Dendritic cell treated with granulocyte-macrophage colony-stimulating factor and Interleukin-4, amounts not matched to agents 40 ng/mL and 50 ng/mL, for 4 days (primary cell): ENCODE measurements at regions not wholly inside any gene's neighbourhood (a gene's known extent, or its start where the extent isn't known, plus 50 kb on each side); places are given as distances from the start of the nearest gene placed in this dataset.
"Not testable (repeated sequence)": the region's sequence is repeated elsewhere in the genome, so short reads cannot be mapped to it uniquely, and the experiment has no call there.

Experiments
- H3K27ac Mint-ChIP-seq: one replicate; pipeline ENCODE4 v1.8.0; 2022; ENCODE audit warnings: mild to moderate bottlenecking, mixed read lengths
- H3K27me3 Mint-ChIP-seq: one replicate; pipeline ENCODE4 v1.8.0; 2022; ENCODE audit warnings: mild to moderate bottlenecking, mixed read lengths
- H3K36me3 Mint-ChIP-seq: one replicate; pipeline ENCODE4 v1.8.0; 2022; ENCODE audit warnings: low read depth, mixed read lengths
- H3K4me1 Mint-ChIP-seq: one replicate; pipeline ENCODE4 v1.8.0; 2022; ENCODE audit warnings: low read depth, mixed read lengths
- H3K4me3 Mint-ChIP-seq: one replicate; pipeline ENCODE4 v1.8.0; 2022; ENCODE audit warnings: mild to moderate bottlenecking, moderate library complexity, mixed read lengths
- H3K9me3 Mint-ChIP-seq: one replicate; pipeline ENCODE4 v1.8.0; 2022; ENCODE audit warnings: mixed read lengths
- intact Hi-C: fragments of 100-400 bp; cut with micrococcal nuclease; formaldehyde crosslinking; loops from one replicate; pipeline ENCODE4 v1.15.0; 2022

DNA sequence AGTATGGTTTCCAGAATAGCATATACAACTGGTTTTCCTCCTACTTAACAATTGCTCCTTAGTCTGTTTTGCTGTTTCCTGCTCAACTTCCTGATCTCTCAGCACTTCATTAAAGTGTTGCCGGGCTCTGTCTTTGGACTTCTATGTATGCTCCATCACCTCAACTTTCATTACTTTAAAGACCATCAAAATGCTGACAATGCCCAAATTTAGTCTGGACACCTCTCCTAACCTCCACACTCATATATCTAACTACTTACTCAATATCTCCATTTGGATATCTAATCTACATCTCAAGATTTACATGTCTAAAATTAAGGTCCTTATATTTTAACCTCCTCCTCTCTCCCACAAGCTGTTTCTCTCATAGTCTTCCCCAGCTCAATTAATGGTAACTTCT lies 54.4 kb upstream of the LGR5 start:
- H3K27me3 Mint-ChIP-seq: no peaks in the 10 kb centered on the region
- H3K36me3 Mint-ChIP-seq: no peaks in the 10 kb centered on the region
- no peak overlapping the region for H3K27ac Mint-ChIP-seq
- intact Hi-C loops: no loop called here
- H3K9me3 Mint-ChIP-seq: no peaks in the 10 kb centered on the region
- no peak overlapping the region for H3K4me3 Mint-ChIP-seq
- H3K4me1 Mint-ChIP-seq: no peaks in the 10 kb centered on the region

DNA sequence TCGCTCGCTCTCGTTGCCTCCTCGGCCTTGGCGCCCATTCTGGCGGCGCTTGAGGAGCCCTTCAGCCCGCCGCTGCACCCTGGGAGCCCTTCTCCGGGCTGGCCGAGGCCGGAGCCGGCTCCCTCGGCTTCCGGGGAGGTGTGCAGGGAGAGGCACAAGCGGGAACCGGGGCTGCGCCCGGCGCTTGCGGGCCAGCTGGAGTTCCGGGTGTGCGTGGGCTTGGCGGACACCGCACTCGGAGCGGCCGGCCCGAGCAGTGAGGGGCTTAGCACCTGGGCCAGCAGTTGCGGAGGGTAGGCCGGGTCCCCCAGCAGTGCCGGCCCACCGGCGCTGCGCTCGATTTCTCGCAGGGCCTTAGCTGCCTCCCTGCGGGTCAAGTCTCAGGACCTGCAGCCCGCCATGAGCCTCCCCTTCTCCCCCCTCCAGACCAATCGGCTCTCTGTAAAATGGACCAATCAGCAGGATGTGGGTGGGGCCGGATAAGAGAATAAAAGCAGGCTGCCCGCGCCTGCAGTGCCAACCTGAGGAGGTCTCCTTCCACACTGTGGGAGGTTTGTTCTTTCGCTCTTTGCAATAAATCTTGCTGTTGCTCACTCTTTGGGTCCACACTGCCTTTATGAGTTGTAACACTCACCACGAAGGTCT lies 62.8 kb upstream of the LGR5 start:
- intact Hi-C loops, H3K36me3 Mint-ChIP-seq, H3K27me3 Mint-ChIP-seq, H3K27ac Mint-ChIP-seq, H3K4me1 Mint-ChIP-seq, H3K4me3 Mint-ChIP-seq: not testable (repeated sequence)
- peaks cover 11% of the 10 kb centered on the region for H3K9me3 Mint-ChIP-seq

DNA sequence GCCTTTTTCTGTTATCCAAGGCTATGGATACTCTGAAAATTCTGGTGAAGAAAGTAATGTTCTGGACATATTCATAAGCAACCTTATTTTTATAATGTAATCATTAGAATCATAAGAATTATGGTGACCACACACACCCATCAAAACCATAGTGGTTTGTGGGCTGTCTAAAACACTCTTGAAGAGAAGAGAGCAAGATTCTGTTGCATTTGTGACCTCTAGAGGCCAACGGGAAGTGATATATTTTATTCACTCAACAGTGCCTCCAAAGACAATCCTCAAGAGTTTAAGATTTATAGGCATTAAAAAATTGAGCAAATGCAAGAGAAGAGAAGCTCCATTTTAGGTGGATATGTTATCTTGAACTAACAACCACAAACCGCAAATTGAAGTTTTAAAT lies 68.5 kb upstream of the LGR5 start:
- Mint-ChIP-seq H3K4me3 (no peak overlapping the region), H3K4me1 (no peaks in the 10 kb centered on the region), H3K27me3 (no peaks in the 10 kb centered on the region), H3K36me3 (no peaks in the 10 kb centered on the region), H3K27ac (no peak overlapping the region), H3K9me3 (no peaks in the 10 kb centered on the region)
- intact Hi-C loops: no loop called here

DNA sequence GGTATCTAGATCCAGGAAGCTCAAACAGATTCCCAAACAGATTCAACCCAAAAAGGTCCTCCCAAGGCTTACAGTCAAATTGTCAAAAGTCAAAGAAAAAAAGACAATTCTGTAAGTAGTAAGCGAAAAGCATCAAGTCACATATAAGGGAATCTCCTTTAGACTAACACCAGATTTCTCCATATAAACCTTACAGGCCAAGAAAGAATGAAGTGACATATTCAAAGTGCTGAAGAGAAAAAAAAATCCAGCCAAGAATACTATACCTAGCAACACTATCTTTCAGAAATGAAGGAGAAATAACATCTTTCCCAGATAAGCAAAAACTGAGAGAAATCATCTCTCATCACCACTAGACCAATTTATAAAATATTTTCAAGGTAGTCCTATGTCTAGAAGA lies 79.6 kb upstream of the LGR5 start:
- no peaks in the 10 kb centered on the region for H3K4me1 Mint-ChIP-seq
- intact Hi-C loops: no loop called here
- H3K4me3 Mint-ChIP-seq: no peak overlapping the region
- H3K27ac Mint-ChIP-seq: no peak overlapping the region
- H3K9me3 Mint-ChIP-seq: peaks cover 44% of the 10 kb centered on the region
- H3K36me3 Mint-ChIP-seq: no peaks in the 10 kb centered on the region
- H3K27me3 Mint-ChIP-seq: no peaks in the 10 kb centered on the region

DNA sequence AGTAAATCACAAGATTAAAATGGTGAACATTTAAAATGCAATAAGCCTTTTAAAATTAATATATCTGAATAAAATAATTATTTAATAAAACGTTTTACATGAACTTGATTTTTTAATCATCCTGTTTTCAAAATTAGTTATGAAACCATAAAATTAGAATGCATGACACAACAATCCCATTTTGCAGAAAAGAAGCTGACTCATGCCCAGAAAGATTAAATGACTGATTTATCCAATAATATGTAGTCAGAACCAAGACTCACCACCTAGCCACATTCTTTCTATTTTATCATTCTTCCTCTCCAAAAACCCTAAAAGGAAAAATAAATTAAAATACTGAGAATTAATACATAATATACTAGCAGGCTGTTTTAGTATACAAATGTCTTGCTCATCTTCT lies 83.0 kb upstream of the LGR5 start:
- intact Hi-C loops: no loop called here
- Mint-ChIP-seq H3K4me3 (no peak overlapping the region), H3K36me3 (no peaks in the 10 kb centered on the region), H3K9me3 (peaks cover 26% of the 10 kb centered on the region), H3K27me3 (no peaks in the 10 kb centered on the region), H3K4me1 (no peaks in the 10 kb centered on the region), H3K27ac (no peak overlapping the region)

DNA sequence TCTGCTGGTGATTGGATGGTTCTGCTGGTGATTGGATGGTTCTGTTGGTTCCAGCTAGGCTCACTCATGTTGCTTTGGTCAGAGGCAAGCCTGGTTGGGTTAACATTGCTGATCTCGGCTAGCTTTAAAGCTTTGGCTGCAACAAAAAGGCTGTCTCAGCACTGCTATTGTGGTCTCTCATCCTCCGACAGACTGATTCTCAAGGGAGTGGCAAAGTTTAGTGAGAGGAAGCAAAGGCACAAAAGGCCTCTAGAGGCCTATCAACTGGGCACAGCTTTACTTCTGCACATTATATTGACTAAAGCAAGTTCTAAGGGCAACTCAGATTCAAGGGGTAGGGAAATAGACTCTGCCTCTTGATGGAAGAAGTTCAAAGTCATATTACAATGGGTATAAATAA lies 84.7 kb upstream of the LGR5 start:
- no peak overlapping the region for H3K4me3 Mint-ChIP-seq
- no peak overlapping the region for H3K27ac Mint-ChIP-seq
- no peaks in the 10 kb centered on the region for H3K4me1 Mint-ChIP-seq
- intact Hi-C loops: no loop called here
- peaks cover 14% of the 10 kb centered on the region for H3K9me3 Mint-ChIP-seq
- no peaks in the 10 kb centered on the region for H3K27me3 Mint-ChIP-seq
- no peaks in the 10 kb centered on the region for H3K36me3 Mint-ChIP-seq

DNA sequence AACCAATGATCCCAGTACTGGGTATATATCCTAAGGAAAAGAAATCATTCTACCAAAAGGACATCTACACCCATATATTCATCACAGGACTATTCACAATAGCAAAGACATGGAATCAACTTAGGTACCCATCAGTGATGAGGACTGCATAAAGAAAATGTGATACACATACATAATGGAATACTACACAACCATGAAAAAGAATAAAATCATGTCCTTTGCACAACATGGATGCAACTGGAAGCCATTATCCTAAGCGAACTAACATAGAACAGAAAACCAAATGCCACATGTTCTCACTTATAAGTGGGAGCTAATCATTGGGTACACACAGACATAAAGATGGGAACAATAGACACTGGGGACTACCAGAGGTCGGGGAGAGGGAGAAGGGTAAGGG lies 86.0 kb upstream of the LGR5 start:
- H3K9me3 Mint-ChIP-seq: peaks cover 7% of the 10 kb centered on the region
- no peaks in the 10 kb centered on the region for H3K4me1 Mint-ChIP-seq
- H3K36me3 Mint-ChIP-seq: no peaks in the 10 kb centered on the region
- H3K27ac Mint-ChIP-seq: no peak overlapping the region
- H3K27me3 Mint-ChIP-seq: no peaks in the 10 kb centered on the region
- no peak overlapping the region for H3K4me3 Mint-ChIP-seq
- intact Hi-C loops: no loop called here

DNA sequence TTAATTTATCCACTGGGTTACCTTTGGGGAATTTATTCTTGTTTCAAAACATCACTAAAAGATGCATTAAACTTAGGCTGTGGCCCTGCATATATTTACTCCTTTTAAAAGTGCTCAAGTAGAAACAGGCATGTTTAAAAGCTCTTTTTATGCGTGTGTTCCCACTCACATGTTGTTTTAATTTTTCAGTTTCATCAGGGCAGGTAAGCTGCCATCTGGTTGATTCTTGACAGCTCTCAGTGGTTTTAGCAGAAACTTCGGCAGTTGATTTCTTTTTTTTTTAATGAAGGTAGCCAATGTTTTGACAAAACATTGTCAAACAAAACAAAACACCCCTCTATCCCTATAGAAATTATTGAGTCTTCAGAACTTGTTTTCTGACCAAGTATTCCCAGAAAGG lies 89.6 kb upstream of the LGR5 start:
- H3K9me3 Mint-ChIP-seq: peaks cover under 1% of the 10 kb centered on the region
- intact Hi-C loops: no loop called here
- H3K36me3 Mint-ChIP-seq: no peaks in the 10 kb centered on the region
- no peaks in the 10 kb centered on the region for H3K27me3 Mint-ChIP-seq
- H3K27ac Mint-ChIP-seq: no peak overlapping the region
- H3K4me1 Mint-ChIP-seq: no peaks in the 10 kb centered on the region
- H3K4me3 Mint-ChIP-seq: no peak overlapping the region

DNA sequence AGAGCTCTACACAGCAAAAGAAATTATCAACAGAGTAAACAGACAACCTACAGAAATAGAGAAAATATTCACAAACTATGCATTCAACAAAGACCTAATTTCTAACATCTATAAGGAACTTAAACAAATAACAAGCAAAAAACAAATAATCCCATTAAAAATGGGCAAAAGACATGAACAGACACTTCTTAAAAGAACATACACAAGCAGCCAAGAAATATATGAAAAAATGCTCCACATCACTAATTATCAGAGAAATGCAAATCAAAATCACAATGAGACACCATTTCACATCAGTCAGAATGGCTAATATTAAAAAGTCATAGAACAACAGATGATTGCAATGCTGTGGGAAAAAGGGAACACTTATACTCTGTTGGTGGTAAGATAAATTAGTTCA lies 100.7 kb upstream of the LGR5 start:
- Mint-ChIP-seq H3K27me3 (no peaks in the 10 kb centered on the region), H3K4me3 (no peak overlapping the region), H3K9me3 (peaks cover 29% of the 10 kb centered on the region), H3K27ac (no peak overlapping the region), H3K4me1 (no peaks in the 10 kb centered on the region), H3K36me3 (no peaks in the 10 kb centered on the region)
- intact Hi-C loops: no loop called here

DNA sequence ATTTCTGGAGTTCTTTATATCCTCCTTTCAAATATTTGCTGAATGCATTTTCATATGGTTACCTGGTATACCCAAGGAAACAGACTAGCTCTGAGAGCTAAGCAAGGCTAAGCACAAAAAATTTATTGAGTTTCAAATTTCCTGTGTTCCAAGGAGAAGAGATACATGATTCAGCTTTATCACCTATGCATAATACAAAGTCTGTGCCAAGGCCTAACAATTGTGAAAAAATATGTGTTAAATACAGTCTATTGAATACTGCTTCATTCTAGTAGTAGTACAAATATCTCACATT lies 103.7 kb upstream of the LGR5 start:
- H3K9me3 Mint-ChIP-seq: peaks cover 16% of the 10 kb centered on the region
- H3K36me3 Mint-ChIP-seq: no peaks in the 10 kb centered on the region
- H3K27me3 Mint-ChIP-seq: no peaks in the 10 kb centered on the region
- H3K4me3 Mint-ChIP-seq: no peak overlapping the region
- intact Hi-C loops: no loop called here
- no peak overlapping the region for H3K27ac Mint-ChIP-seq
- no peaks in the 10 kb centered on the region for H3K4me1 Mint-ChIP-seq

DNA sequence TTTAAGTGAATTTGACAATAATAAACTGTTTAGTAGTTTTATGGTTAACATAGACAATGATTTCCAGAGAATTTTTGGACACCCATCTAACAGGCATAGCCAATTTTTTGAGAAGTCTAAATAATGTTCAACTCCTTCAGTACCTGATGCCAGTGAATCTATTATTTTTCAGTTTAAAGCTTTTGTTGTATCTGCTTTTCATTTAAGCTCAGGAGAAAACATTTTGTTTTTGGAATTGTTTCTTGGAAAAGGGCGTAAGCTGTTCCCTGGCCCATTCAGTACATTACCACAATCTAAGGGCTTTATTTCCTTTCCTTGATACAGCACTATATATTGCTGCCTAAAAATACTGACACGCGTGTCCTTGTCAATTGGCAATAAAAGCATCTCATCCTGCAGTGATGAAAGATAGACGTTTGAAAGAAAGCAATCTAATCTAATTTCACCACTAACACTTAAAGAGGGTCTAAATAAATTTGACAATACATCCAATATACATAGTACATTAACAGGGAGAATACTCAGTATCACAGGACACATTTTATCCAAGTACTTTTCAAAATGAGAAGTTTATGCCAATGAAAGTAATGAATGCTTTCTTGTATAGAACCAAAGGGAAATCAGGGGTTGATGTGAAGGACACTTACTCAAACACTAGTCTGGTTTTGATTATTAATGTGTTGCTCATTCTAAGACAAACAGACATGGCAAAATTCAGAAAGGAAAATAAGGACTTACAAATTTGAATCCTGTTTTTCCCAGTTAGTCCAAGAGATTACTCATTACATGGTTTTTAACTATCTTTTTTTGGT lies 104.2 kb upstream of the LGR5 start:
- Mint-ChIP-seq H3K4me1 (no peaks in the 10 kb centered on the region), H3K9me3 (peaks cover 13% of the 10 kb centered on the region), H3K27ac (no peak overlapping the region), H3K4me3 (no peak overlapping the region), H3K27me3 (no peaks in the 10 kb centered on the region), H3K36me3 (no peaks in the 10 kb centered on the region)
- intact Hi-C loops: no loop called here

DNA sequence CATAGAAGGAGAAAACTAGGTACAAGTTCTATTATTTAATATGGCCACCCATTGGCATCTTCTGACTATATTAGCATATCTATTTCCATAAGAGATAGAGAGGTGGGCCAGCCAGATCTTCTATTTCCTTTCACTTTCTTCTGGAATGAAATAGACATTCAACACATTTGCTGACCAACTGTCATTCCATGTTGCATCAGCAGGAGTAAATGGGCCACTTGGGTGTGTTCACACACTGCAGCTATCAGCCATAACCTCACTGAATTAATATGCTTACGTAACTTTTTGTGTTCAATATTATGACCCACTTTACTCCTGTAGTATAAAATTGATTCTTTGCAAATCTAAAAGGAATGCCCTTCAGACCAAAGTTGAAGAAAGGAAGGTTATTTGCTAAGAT lies 106.2 kb upstream of the LGR5 start:
- Mint-ChIP-seq H3K27me3 (no peaks in the 10 kb centered on the region), H3K9me3 (peaks cover under 1% of the 10 kb centered on the region), H3K4me1 (no peaks in the 10 kb centered on the region), H3K36me3 (no peaks in the 10 kb centered on the region), H3K27ac (no peak overlapping the region), H3K4me3 (no peak overlapping the region)
- intact Hi-C loops: no loop called here

DNA sequence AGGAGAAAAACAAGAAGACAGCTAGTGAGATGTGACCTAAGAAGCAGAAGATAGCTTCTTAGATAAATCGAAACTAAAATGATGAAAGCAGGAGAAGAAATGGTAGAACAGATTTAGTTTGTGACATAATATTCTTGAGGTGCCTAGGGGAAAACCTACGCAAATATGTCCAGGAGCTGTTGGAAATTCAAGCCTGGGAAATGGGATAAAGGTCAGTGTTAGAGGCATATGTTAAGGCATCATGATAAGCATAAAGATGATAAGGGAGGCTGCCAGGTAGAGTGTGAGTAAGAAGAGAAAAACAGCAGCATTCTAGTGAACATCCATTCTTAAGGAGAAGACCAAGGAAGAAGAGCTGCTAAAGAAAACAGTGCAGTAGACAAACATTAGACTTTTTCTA lies 109.6 kb upstream of the LGR5 start:
- H3K27ac Mint-ChIP-seq: no peak overlapping the region
- H3K36me3 Mint-ChIP-seq: no peaks in the 10 kb centered on the region
- H3K27me3 Mint-ChIP-seq: no peaks in the 10 kb centered on the region
- intact Hi-C loops: no loop called here
- H3K9me3 Mint-ChIP-seq: no peaks in the 10 kb centered on the region
- H3K4me3 Mint-ChIP-seq: no peak overlapping the region
- H3K4me1 Mint-ChIP-seq: no peaks in the 10 kb centered on the region

DNA sequence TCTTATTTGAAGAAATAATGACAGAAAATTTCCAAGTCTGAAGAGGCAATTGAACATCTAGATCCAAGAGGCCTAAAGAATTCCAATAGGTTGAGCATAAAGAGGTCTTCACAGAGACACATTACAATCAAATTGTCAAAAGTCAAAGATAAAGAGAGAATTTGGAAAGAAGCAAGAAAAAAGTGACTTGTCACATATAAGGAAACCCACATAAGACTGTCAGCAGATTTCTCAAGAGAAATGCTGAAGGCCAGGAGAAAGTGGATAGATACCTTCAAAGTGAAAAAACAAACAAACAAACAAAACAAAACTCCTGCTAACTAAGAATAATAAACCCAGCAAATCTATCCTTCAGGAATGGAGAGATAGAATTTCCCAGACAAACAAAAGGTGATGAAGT lies 118.1 kb upstream of the LGR5 start:
- Mint-ChIP-seq H3K27ac (no peak overlapping the region), H3K4me3 (no peak overlapping the region), H3K4me1 (no peaks in the 10 kb centered on the region), H3K9me3 (peaks cover 59% of the 10 kb centered on the region), H3K27me3 (no peaks in the 10 kb centered on the region), H3K36me3 (no peaks in the 10 kb centered on the region)
- intact Hi-C loops: no loop called here

DNA sequence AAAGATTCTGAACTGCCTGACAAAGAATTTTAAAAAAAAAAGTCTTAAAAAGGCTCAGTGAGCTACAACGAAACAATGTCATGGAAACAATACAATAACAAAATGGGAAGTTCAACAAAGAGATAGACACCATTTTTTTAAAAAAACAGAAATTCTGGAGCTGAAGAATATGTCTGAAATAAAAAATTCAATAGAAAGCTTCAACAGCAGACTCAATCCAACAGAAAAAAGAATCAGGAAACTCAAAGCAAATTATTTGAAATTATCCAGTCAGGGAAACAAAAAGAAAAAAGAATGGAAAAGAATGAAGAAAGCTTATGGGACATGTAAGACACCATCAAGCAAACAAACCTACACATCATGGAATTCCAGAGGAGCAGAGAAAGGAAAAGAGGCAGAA lies 118.5 kb upstream of the LGR5 start:
- H3K4me3 Mint-ChIP-seq: no peak overlapping the region
- intact Hi-C loops: no loop called here
- H3K9me3 Mint-ChIP-seq: peaks cover 63% of the 10 kb centered on the region
- no peaks in the 10 kb centered on the region for H3K4me1 Mint-ChIP-seq
- H3K36me3 Mint-ChIP-seq: no peaks in the 10 kb centered on the region
- H3K27me3 Mint-ChIP-seq: no peaks in the 10 kb centered on the region
- no peak overlapping the region for H3K27ac Mint-ChIP-seq
